ENCODE measurements at regions not wholly inside any gene's neighbourhood (a gene's known extent, or its start where the extent isn't known, plus 50 kb on each side); places are given as distances from the start of the nearest gene placed in this dataset.
A peak's percentile ranks its signal among the peaks of the same experiment; 100 is the strongest.

DNA sequence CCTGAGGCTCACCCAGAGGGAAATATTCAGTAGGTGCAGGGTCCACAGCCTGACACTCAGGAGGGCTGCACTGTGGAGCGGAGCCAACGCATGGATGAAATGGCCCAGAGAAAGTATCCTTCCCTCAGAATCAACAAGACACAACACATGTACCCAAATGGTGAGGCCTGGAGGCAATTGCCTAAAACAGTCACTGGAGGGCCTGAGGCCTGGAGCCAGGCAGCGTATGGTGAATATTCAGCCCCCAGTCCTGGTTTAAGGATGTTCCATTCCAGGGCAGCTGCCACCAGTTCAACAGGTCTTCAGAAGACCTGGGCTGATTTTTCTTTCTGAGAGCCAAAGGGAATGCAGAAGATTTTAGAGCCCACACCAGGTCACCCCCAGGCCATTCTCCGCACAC, 264.8 kb downstream of the INSC start:
- DNase-seq = no peak

DNA sequence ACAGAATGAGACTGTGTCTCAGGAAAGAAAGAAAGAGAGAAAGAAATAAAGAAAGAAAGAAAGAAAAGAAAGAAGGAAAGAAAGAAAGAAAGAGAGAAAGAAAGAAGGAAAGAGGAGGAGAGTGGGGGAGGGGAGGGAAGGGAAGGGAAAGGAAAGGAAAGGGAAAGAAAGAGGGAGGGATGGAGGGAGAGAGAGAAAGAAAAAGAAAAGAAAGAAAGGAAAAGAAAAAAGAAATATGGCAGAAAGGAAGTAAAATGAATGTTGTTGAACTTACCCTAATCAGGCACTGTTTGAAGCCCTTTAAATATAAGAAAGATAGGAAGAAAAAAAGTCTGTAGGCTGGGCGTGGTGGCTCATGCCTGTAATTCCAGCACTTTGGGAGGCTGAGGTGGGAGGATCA, 276.1 kb downstream of the INSC start:
- DNase-seq = no peak

DNA sequence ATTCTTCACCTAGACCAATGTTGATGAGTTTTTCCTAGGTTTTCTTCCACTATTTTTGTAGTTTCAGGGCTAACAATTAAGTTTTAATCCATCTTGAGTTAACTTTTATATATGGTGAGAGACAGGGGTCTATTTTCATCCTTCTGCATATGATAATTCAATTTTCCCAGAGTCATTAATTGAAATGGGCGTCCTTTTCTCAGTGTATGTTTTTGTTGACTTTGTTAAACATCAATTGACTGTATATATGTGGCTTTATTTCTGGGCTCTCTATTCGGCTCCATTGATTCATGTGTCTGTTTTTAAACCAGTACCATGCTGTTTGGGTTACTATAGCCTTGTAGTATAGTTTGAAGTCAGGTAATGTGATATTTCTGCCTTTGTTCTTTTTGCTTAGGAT, 282.1 kb downstream of the INSC start:
- DNase-seq = no peak

DNA sequence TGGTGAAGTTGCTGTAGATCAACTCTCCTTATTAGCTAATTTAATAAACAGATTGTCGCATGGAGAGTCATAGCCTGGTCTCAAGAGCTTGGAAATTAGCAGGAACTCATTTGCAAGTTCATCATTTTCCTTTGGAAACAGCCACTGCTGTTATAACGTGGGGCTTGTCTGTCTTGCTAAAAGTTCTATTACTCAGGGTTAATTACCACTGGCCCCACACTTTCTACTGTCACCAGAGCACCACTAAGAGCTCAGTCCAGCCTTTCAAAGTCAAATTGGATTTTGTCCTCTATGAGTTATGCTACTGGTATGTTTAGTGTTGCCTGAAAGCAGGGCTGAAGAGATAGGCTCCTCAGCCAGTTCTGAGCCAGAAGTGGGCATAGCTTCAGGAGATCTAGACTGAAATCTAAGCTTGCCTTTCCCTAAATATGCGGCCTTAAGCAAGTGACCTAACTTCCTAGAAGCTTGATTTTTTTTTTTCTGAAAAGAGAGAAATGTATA, 292.2 kb downstream of the INSC start:
- DNase-seq = no peak

DNA sequence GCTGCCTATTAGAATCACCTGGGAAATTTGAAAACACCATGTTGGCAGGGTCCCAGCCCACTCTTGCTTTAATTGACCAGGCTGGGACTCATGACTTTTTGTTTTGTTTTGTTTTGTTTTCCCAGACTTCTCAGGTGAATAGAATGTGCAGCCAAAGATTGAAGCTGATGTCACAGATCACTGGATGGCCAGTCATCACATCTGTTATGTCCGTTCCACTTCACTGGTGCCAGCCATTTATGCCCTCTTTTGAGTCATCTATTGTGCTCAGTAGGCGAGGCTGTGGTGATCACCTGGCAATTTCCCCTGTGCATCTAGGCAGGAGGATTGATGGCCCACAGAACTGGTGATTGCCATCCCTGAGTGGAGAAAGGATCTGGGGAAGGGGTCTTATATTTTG, 297.3 kb downstream of the INSC start:
- DNase-seq = no peak

- no peak for DNase-seq
These were observed 304.2 kb downstream of the INSC start for GRCh38 chr11:15418921-15419320.

DNA sequence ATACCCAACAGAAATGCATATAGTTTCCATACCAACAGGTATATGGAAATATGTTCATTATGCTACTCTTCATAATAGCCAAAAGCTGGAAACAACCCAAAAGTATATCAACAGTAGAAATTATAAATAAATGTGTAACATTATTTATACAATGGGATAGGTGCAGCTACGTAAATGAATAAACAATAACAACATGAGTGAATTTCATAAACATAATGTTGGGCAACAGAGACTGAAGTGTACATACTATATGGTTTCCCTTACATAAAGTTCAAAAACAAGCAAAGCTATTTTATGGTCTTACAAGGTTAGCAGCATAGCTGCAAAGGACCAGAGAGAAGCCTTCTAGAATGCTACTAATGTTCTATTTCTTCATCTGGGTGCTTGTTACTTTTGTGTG, 305.0 kb downstream of the INSC start:
- DNase-seq = no peak

GRCh38 chr11:15430381-15430780, 315.7 kb downstream of the INSC start:
- DNase-seq = no peak

DNA sequence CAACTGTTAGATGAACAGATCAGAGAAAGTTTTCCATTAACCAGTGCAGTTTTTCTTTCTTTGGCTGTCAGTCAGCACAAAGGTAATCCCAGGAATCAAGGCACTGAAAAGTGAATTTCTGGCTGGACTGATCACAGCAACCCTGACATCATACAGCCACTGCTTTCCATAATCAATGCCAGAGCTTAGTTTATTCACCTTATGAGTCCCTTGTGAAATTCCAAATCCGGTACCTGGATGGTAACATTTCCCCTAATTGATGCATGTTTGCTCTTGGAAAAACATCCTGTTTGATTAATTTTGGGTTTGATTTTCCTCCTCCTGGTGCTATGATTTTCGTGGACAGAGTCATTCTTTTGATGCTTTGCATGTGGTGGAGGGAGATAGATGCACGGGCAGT, 319.8 kb downstream of the INSC start:
- DNase-seq = no peak

GRCh38 chr11:15446315-15446714, 331.6 kb downstream of the INSC start:
- no peak for DNase-seq

DNA sequence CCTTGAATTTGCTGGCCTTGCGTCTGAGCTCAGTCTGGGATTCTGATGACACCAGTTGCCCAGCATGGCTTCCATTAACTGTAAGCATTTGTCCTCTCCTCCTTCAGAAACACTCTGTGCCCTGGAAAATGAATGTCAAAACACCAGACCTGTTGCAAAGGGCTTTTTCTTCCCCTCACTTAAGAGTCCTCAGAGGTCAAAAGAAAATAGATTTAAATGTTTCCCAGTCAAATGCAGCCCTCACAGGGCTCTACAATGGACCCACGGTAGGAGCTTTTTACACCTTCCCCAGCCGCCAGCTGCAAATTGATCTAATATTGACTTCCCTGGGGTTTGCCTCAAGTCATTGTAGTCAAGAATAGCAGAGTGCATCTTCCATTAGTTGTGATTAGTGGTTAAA, 332.2 kb downstream of the INSC start:
- no peak for DNase-seq

DNA sequence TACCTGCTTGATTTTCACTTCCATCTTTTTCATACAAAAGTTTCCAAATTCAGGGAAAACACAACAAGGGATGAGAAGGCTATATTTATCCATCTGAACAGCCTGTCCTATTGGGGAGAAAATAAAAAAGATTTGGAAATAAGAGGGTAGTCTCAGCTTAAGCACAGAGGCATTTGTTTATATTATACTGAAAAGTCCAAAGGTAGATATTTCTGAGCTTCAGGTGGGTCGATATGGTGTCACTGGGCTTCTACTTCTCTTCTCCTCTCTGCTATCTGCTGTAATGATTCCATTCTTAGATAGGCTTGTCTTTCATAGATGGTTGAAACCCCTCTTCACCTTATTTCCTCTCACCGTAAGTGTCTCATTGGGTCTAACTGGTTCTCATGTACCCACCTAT, 337.0 kb downstream of the INSC start:
- DNase-seq = no peak

- DNase-seq = no peak
These were observed 338.6 kb downstream of the INSC start for GRCh38 chr11:15453211-15453765.

DNA sequence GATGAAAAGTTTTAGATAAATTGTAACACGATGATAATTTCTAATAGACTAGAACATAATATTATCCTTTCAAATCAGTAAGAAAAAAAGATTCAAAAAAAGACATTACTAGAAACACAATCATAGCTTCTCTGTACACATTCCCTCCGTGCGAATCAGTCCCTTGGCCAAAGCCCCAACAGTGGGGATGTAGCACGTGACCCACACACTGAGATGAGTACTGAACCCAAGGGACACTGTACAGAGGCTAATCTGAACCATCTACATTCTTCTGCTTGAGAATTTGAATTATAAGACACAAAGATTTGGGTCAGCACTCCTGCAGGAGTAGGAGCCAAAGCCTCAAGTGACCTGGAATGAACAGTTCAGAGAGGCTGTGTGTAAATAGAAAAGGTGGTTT, 353.7 kb downstream of the INSC start:
- peak; percentile 53 for DNase-seq

DNA sequence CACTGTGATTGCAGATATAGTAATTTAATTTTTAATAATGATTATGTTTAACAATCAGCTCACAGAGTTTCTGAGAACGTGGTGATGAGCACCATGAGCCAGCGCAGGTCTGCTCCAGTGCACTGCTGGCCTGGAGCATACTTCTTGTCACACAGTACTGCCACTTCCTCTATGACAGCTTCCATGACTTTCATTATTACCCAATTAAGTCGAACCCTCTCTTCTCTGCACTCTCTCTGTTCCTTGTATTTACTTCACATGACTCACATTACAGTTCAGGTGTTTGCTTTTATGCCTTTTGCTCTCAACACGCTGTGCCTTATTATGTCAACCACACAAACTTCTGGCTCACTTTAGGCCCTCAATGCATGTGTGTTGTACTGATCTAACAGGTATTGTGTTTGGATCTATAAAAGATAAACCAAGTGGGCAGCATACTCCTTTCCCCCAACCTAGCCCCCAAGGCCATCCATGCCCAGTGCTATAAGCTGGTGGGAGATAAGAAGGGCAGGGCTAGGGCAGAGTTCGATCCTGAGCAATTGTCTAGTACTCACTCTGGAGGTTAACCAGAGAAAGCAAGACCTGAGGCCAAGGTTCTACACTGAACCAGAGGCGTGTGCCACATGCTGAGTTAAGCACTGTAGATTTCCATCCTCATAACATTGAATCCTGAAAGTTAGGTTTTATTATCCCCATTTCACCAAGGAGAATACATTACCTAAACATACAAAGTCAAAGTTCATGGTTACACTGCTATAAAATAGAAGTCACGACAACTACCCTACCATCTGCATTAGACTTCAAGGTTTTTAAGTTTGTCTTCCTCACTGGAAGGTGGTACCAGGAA, 356.5 kb downstream of the INSC start:
- DNase-seq = no peak

DNA sequence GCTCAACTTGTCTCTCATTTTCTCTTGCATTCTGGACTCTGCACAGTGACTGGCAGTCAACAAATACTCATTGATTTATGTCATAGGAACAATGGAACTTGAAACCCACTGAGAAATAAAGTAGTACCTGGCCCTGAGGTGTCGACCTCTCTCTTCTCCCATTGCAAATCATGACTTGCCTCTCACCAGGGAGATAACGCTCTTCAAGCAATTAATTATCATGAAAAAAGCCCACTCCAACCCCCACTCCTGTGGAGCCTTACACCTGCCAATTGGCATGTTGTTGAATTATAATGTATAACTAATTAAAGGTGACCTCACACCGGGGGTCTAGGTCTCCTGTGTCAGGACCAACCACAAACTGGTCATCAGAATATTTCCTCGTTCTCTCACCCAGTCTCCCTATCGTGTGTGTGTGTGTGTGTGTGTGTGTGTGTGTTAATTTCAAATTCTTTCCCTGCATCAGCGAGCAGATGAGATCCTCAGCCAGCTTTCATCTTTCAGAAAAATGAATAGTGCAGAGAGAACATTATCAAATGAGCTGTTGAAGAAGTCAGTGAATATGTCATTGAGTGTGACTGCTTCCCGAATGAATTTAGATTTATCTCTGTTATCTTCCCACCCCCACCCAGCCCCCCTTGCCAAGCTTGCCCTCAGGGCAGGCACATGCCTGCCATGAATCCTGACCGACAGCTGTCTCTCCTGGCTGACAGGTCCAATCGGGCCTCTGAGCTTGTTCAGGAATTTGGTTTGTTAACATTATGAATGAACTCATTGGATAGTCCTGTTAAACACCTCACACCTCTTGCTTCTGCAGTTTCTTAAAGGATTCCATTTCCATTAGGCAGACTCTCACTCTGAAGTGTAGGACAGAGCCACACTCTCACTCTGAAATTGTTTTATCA, 357.4 kb downstream of the INSC start:
- no peak for DNase-seq

- DNase-seq = no peak
These were observed 359.5 kb downstream of the INSC start for GRCh38 chr11:15473954-15474837.

DNA sequence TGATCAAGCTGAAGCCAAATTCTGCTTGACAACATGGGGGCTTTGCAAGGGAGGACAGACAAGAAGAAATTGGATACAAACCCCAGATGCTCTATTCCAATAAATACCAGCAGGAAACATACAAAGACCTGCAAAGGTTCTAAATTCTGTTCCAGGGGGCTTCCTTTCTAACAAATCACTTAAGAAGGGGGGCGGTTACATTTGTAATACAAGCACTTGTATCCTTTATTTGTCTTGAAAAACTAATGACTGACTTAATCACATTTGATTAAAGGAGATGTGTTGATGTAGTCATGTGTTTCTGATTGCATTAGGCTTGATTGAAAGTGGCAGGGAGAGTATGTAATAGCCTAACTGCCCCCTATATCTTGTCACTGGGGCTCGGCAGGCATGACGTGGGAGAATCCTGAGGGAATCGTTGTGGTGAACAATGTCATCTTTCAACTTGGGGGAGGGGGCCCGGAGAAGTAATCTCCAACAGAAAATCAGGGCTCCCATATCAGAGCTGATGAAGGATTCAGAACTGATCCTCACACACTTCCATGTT, 361.7 kb downstream of the INSC start:
- no peak for DNase-seq

DNA sequence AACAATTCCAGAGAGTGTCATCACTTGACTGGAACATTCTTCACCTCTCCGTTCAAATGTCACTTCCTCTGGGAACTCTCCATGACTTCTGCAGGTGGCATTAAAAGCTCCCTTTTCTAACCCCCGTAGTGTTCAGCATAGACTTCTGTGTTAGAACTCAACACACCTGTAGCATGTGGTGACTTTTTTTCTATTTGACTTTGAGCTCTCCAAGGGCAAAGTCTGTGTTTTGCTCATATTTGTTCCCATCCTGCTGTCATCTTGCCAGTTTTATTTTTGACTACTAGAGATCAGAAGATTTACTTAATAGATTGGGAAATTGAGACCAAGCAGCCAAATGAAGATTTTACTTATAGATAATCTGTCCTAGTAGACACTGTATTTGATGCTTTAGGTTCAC, 367.1 kb downstream of the INSC start:
- no peak for DNase-seq

GRCh38 chr11:15483205-15483604, 368.5 kb downstream of the INSC start:
- no peak for DNase-seq

DNA sequence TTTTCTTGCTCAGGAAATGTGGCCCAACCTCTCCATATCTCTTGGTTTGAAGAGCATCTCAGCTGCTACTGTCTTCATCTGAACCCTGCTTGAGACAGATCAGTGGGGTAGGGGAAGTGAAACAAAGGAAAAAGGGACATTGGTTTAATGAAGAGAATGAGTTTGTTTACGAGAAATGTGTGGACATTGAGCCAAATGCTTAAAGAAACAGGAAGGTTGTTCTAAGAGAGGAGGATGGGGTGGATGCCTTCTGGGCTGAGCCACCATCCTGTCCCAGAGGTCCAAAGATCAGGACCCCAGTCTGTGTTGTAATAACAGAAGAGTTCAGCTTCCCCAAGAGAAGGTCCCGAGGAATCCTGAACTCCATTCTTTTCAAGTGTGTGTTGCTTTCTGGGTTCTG, 369.7 kb downstream of the INSC start:
- DNase-seq = no peak

- DNase-seq = no peak
These were observed 370.7 kb downstream of the INSC start for GRCh38 chr11:15485432-15485831.

Measured in fibroblast of skin of back (primary cell).